ENCODE measurements at regions not wholly inside any gene's neighbourhood (a gene's known extent, or its start where the extent isn't known, plus 50 kb on each side); places are given as distances from the start of the nearest gene placed in this dataset.

DNA sequence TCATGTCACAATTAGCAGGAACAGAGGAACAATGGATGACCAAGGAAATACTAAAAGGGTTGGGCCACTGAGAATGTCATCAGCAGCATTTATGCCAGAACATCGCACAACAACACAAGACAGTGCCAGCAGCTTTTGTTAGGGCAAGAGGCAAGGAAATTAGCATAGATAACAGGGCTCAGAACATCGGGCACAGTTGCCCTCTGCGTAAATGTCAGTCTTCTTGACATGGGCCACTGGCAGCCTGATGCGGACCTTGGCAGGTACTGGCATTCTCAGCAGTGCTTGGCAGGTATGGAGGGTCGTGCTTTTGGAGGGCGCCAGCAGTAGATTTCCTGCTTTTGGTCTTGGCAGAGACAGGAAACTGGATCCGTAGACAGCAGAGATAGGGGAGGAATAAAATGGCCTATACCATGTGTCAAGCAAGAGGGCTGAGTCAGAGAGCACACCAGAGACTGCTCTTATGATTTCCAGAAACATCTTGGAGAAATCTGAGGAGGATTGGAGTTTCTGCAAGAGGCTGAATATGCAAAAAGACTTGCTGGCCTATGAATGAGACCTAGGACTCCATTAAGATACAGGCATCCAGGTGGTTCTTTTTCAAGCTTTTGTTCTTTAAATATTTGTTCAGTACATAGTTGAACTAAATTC, 371.5 kb upstream of the MTPN start:
- TF ChIP-seq, protein P1, sequence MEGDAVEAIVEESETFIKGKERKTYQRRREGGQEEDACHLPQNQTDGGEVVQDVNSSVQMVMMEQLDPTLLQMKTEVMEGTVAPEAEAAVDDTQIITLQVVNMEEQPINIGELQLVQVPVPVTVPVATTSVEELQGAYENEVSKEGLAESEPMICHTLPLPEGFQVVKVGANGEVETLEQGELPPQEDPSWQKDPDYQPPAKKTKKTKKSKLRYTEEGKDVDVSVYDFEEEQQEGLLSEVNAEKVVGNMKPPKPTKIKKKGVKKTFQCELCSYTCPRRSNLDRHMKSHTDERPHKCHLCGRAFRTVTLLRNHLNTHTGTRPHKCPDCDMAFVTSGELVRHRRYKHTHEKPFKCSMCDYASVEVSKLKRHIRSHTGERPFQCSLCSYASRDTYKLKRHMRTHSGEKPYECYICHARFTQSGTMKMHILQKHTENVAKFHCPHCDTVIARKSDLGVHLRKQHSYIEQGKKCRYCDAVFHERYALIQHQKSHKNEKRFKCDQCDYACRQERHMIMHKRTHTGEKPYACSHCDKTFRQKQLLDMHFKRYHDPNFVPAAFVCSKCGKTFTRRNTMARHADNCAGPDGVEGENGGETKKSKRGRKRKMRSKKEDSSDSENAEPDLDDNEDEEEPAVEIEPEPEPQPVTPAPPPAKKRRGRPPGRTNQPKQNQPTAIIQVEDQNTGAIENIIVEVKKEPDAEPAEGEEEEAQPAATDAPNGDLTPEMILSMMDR (IDR thresholded peaks at IDR 0.05; ENCODE audit: insufficient read depth, missing control alignments), result no peak
- DNase-seq (ENCODE audit: insufficient read length, low spot score), result no peak
- FAIRE-seq, result no peak

DNA sequence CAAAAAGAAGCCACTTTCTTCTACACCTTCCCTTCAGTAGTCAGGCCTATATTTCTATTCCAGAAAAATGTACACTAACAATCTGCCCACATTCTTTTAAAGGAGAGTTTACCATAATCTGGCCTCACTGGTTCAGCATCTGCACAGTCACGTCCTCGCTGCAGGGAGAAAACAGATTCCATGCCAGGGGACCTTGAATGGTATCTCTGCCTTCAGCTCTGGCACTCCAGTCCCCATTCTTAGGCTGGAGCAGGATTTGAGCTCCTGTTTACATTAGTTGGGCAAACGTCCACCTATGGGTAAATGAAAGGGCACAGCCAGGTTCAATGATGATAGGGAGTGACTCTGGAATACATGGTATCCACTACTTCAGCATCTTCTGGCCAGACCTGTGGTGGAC, 371.0 kb upstream of the MTPN start:
- no peak for DNase-seq (ENCODE audit: insufficient read length, low spot score)
- FAIRE-seq, result no peak
- TF ChIP-seq, protein P1 (IDR thresholded peaks at IDR 0.05; ENCODE audit: insufficient read depth, missing control alignments), result no peak

- FAIRE-seq (no peak), DNase-seq (ENCODE audit: insufficient read length, low spot score) (no peak)
- TF ChIP-seq, protein P1 (IDR thresholded peaks at IDR 0.05; ENCODE audit: insufficient read depth, missing control alignments), result no peak
These were observed 370.3 kb upstream of the MTPN start for GRCh38 chr7:136347488-136347887.

- DNase-seq (ENCODE audit: insufficient read length, low spot score) (no peak), FAIRE-seq (no peak)
- TF ChIP-seq, protein P1 (IDR thresholded peaks at IDR 0.05; ENCODE audit: insufficient read depth, missing control alignments), result no peak
These were observed 365.1 kb upstream of the MTPN start for GRCh38 chr7:136342251-136342650.

DNA sequence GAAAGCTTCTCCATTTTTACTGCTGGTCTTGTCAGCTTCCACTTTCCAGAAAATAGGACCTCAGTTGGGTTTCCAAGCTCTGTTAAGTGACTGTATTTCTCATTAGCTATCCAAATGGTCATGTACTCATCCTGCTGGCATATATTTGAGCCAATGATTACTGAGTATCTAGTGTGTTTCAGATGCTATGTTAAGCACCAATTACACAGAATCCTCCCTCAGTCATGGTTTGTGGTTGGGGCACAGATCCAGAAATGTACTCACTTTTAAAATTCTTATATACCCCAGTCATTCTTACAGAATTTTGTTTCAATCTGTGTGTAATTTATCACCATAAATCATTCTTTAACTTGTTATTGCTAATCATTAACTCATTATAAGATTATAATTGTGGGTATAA, 362.3 kb upstream of the MTPN start:
- TF ChIP-seq, protein P1 (IDR thresholded peaks at IDR 0.05; ENCODE audit: insufficient read depth, missing control alignments), result no peak
- FAIRE-seq (no peak), DNase-seq (ENCODE audit: insufficient read length, low spot score) (no peak)

- DNase-seq (ENCODE audit: insufficient read length, low spot score) (no peak), FAIRE-seq (no peak)
- TF ChIP-seq, protein P1 (IDR thresholded peaks at IDR 0.05; ENCODE audit: insufficient read depth, missing control alignments), result no peak
These were observed 359.8 kb upstream of the MTPN start for GRCh38 chr7:136336932-136337331.

GRCh38 chr7:136333636-136334035, 356.5 kb upstream of the MTPN start:
- TF ChIP-seq, protein P1 (IDR thresholded peaks at IDR 0.05; ENCODE audit: insufficient read depth, missing control alignments), result no peak
- FAIRE-seq (no peak), DNase-seq (ENCODE audit: insufficient read length, low spot score) (no peak)

All from D721Med (cell line).